K562 (cell line): ENCODE measurements at regions not wholly inside any gene's neighbourhood (a gene's known extent, or its start where the extent isn't known, plus 50 kb on each side); places are given as distances from the start of the nearest gene placed in this dataset.

Experiments used
- ATAC-seq: fragments of 200-7000 bp; cut with Tn5 transposase; 3 replicates; pipeline ENCODE4 v1.9.1; 2020; ENCODE audit warnings: moderate library complexity
- BruUV-seq: library from RNA; stranded (reverse); fragments of 400-500 nt; replicated peaks from 2 replicates; lab custom pipeline; 2021; lab: Mats Ljungman, UMichigan
- CTCF ChIA-PET: fragments of 300-600 bp; formaldehyde crosslinking; extraction: SDS; loops from one replicate; lab custom pipeline; 2021; ENCODE audit warnings: low intra/inter-chr PET ratio; lab: Yijun Ruan, JAX
- POLR2A ChIA-PET: fragments of 300-600, 350-650 bp; sonication (Branson Sonifier 250); formaldehyde crosslinking; extraction: SDS; loops from one replicate; lab custom pipeline; 2021; ENCODE audit warnings: antibody characterized with exemption, inconsistent platforms; lab: Yijun Ruan, JAX
- DNase-seq, 4 experiments: peaks; one replicate each; pipeline versions ENCODE4 v3.0.0 to v3.0.0-alpha.2; 2011 to 2018; ENCODE audit warnings: low spot score in 3 of 4, mixed read lengths in 3 of 4; ENCODE audit errors: extremely low read depth in 1 of 4
- FAIRE-seq: peaks from 2 replicates; lab custom pipeline; 2011; peaks lifted over from hg19 to GRCh38; lab: Jason Lieb, UNC
- H2AFZ ChIP-seq: 2 replicates; pipeline ENCODE4 v1.6.0; 2011; ENCODE audit warnings: low read depth, low read length, control low read depth, inconsistent platforms
- H3K27ac ChIP-seq: fragments of 200-600 bp; 3 replicates; pipeline ENCODE4 v1.8.0; 2011; ENCODE audit warnings: low read depth, mild to moderate bottlenecking, control low read depth, inconsistent platforms, low read length, moderate library complexity, mixed read lengths; ENCODE audit errors: extremely low read depth
- H3K27me3 ChIP-seq, 2 experiments: fragments of 300-600 bp in 1 of 2; 2 replicates in 1 of 2; 3 replicates in 1 of 2; pipeline versions ENCODE4 v1.6.0 to v1.8.0; 2011; ENCODE audit warnings: inconsistent platforms in 2 of 2, low read length in 2 of 2, mild to moderate bottlenecking in 1 of 2, mixed read lengths in 1 of 2, moderate library complexity in 1 of 2; ENCODE audit not compliant: control insufficient read depth in 2 of 2, insufficient read depth in 2 of 2
- H3K36me3 ChIP-seq: fragments of 300-600 bp; 3 replicates; pipeline ENCODE4 v1.8.0; 2011; ENCODE audit warnings: mild to moderate bottlenecking, low read length, inconsistent platforms; ENCODE audit not compliant: control insufficient read depth, insufficient read depth
- H3K4me1 ChIP-seq, 2 experiments: fragments of 200-600 bp in 1 of 2; replicated peaks in 1 of 2; 2 replicates in 1 of 2; 3 replicates in 1 of 2; pipeline versions ENCODE4 v1.5.1 to v1.8.0; 2011; ENCODE audit warnings: inconsistent platforms in 2 of 2, low read length in 2 of 2, mild to moderate bottlenecking in 1 of 2, mixed read lengths in 1 of 2, moderate library complexity in 1 of 2; ENCODE audit not compliant: control insufficient read depth in 2 of 2, insufficient read depth in 2 of 2
- H3K4me2 ChIP-seq: 2 replicates; pipeline ENCODE4 v1.6.1; 2011; ENCODE audit warnings: low read length, control low read depth, inconsistent platforms, mixed read lengths; ENCODE audit not compliant: insufficient read depth
- H3K4me3 ChIP-seq: fragments of 200-600 bp; sonication (generic), shearing (Covaris generic); 2 replicates; pipeline ENCODE4 v1.5.1; 2016; ENCODE audit warnings: control low read depth, inconsistent platforms
- H3K79me2 ChIP-seq: fragments of 200-600 bp; 3 replicates; pipeline ENCODE4 v1.8.0; 2011; ENCODE audit warnings: low read length, inconsistent platforms; ENCODE audit not compliant: control insufficient read depth, insufficient read depth
- H3K9ac ChIP-seq, 2 experiments: 2 replicates each; pipeline versions ENCODE4 v1.6.0 to v1.6.1; 2011; ENCODE audit warnings: low read depth in 2 of 2, low read length in 2 of 2, control low read depth in 1 of 2, inconsistent platforms in 1 of 2, mild to moderate bottlenecking in 1 of 2, mixed read lengths in 1 of 2; ENCODE audit not compliant: insufficient read depth in 1 of 2
- H3K9me1 ChIP-seq: one replicate; pipeline ENCODE4 v1.6.0; 2011; ENCODE audit warnings: inconsistent platforms, mild to moderate bottlenecking, low read length, moderate library complexity; ENCODE audit not compliant: control insufficient read depth, insufficient read depth
- H3K9me3 ChIP-seq: replicated peaks from 2 replicates; pipeline ENCODE4 v1.5.1; 2011; ENCODE audit warnings: low read depth, low read length, inconsistent platforms; ENCODE audit not compliant: control insufficient read depth, insufficient read depth
- H4K20me1 ChIP-seq: replicated peaks from 2 replicates; pipeline ENCODE4 v1.6.1; 2011; ENCODE audit warnings: low read length, inconsistent platforms, mixed read lengths; ENCODE audit not compliant: control insufficient read depth, insufficient read depth
- ADNP ChIP-seq: fragments of 200-800 bp; sonication (Bioruptor generic); IDR thresholded peaks from 2 replicates; pipeline ENCODE4 v1.6.1; 2016; ENCODE audit warnings: missing genetic modification characterization, missing compliant biosample characterization
- BCOR ChIP-seq: fragments of 450-650 bp; IDR thresholded peaks from 2 replicates; pipeline ENCODE4 v1.6.1; 2016
- CTCF ChIP-seq, 3 experiments: IDR thresholded peaks in 2 of 3; conservative IDR thresholded peaks in 1 of 3; 2 replicates each; pipeline ENCODE4 v1.5.1; 2011 to 2012; ENCODE audit warnings: low read length in 3 of 3, mild to moderate bottlenecking in 3 of 3, control low read depth in 2 of 3, improper control_type of control experiment in 1 of 3, inconsistent platforms in 1 of 3, low read depth in 1 of 3, mixed read lengths in 1 of 3, moderate library complexity in 1 of 3; ENCODE audit not compliant: insufficient read depth in 2 of 3
- GTF2A2 ChIP-seq: IDR thresholded peaks from 2 replicates; pipeline ENCODE4 v1.6.1; 2016; ENCODE audit warnings: mild to moderate bottlenecking, missing genetic modification characterization, missing compliant biosample characterization
- RAD21 ChIP-seq, 2 experiments: fragments of 250-450 bp in 1 of 2; fragments of 450-650 bp in 1 of 2; sonication (Bioruptor Pico) in 1 of 2; formaldehyde crosslinking in 1 of 2; IDR thresholded peaks in 1 of 2; conservative IDR thresholded peaks in 1 of 2; 2 replicates each; pipeline versions ENCODE4 v1.4.0 to v1.8.0; 2020 to 2022; ENCODE audit warnings: mild to moderate bottlenecking in 2 of 2, moderate library complexity in 1 of 2
- SMC3 ChIP-seq: conservative IDR thresholded peaks from 2 replicates; pipeline ENCODE4 v1.6.1; 2011; ENCODE audit warnings: low read depth, low read length, improper control_type of control experiment; ENCODE audit not compliant: insufficient read depth
- ZBTB33 ChIP-seq: sonication (generic); formaldehyde crosslinking; IDR thresholded peaks from 2 replicates; pipeline ENCODE4 v1.8.1; 2023; ENCODE audit warnings: mild to moderate bottlenecking, missing genetic modification reagents
- WGBS: fragments of 100-300 bp; shearing (Covaris generic); methylation state at CpG from one replicate; pipeline ENCODE4 v1.1.6; 2016; ENCODE audit warnings: low coverage, mixed read lengths; ENCODE audit not compliant: insufficient coverage; ENCODE audit errors: missing lambda C conversion rate; 5-methylcytosine and 5-hydroxymethylcytosine counted together
- in situ Hi-C: fragments of 300-500 bp; cut with MboI; formaldehyde crosslinking; loops from 4 replicates; pipeline ENCODE4 v1.15.0; 2018; ENCODE audit warnings: inconsistent platforms, mixed read lengths
- intact Hi-C: fragments of 100-400 bp; cut with micrococcal nuclease; formaldehyde crosslinking; loops from 2 replicates; pipeline ENCODE4 v1.14.2; 2022

GRCh38 chr2:9690716-9691498, 60.1 kb upstream of the YWHAQ start:
- peaks cover 26% of the 10 kb centered on the region in 2 experiments; a peak in 4 of 5 replicates for H3K4me1 ChIP-seq
- ATAC-seq (peak; percentile 64), DNase-seq (peak in 1 of 4 experiments; percentile 36), FAIRE-seq (peak; percentile 68)
- no peak overlapping the region for H3K9ac ChIP-seq
- no peaks in the 10 kb centered on the region for H4K20me1 ChIP-seq
- ChIA-PET POLR2A (interaction anchor here (0.5 to 0.6 kb wide), 2 partner anchors 14 to 33 kb away, joined by 3 read pairs; no protein-coding TSS in a partner anchor), CTCF (interaction anchor here (0.7 kb wide), 1 partner anchor 72 kb away, joined by 3 read pairs; no protein-coding TSS in a partner anchor)
- H3K4me3 ChIP-seq, result no peak overlapping the region
- no peak overlapping the region for H3K4me2 ChIP-seq
- H3K79me2 ChIP-seq, result no peaks in the 10 kb centered on the region
- H3K9me3 ChIP-seq, result no peaks in the 10 kb centered on the region
- intact Hi-C loops, result no loop called here
- no peak overlapping the region for H3K27ac ChIP-seq
- 65% methylated on average over 11 of the region's 11 CpGs for WGBS
- H3K27me3 ChIP-seq, result no peaks in the 10 kb centered on the region
- no TSS peak for BruUV-seq
- H3K9me1 ChIP-seq, result no peaks in the 10 kb centered on the region
- no peaks in the 10 kb centered on the region for H3K36me3 ChIP-seq
- H2AFZ ChIP-seq, result peak overlapping the region; percentile 59
- in situ Hi-C loops, result no loop called here
- TF ChIP-seq GTF2A2, result no peak
- peak; percentile 21 to 51; a peak in 2 of 4 replicates for TF ChIP-seq RAD21 (CRISPR knock-in tag; conservative IDR thresholded peaks at IDR 0.05 in 1 of 2, IDR thresholded peaks at IDR 0.05 in 1 of 2)
- peak; percentile 30 to 42 (median 41); a peak in 3 of 6 replicates for TF ChIP-seq CTCF (IDR thresholded peaks at IDR 0.05 in 2 of 3, conservative IDR thresholded peaks at IDR 0.05 in 1 of 3; ENCODE audit: insufficient read depth in 2 of 3, low read depth in 1 of 3, low read length in 3 of 3)
- peak; percentile 69 for TF ChIP-seq BCOR
- 0 out of 2 replicates have a peak, but pooled peaks have one; percentile 15 for TF ChIP-seq SMC3
- peak; percentile 75 for TF ChIP-seq ZBTB33
- TF ChIP-seq ADNP, result peak; percentile 67
